C1 segment of cervical spinal cord (tissue), 14 donors: ENCODE measurements at regions not wholly inside any gene's neighbourhood (a gene's known extent, or its start where the extent isn't known, plus 50 kb on each side); places are given as distances from the start of the nearest gene placed in this dataset.
"Not testable (repeated sequence)": the region's sequence is repeated elsewhere in the genome, so short reads cannot be mapped to it uniquely, and the experiment has no call there.

ENCODE experiments used
- DNase-seq, 14 donors: peaks; one replicate each; lab custom pipeline; 2025; lab: John Stamatoyannopoulos, UW

- DNase-seq: no peak
These were observed 213.4 kb downstream of the TBX5 start for GRCh38 chr12:114192549-114192948.

GRCh38 chr12:114192013-114192412 lies 213.9 kb downstream of the TBX5 start:
- DNase-seq: no peak

DNA sequence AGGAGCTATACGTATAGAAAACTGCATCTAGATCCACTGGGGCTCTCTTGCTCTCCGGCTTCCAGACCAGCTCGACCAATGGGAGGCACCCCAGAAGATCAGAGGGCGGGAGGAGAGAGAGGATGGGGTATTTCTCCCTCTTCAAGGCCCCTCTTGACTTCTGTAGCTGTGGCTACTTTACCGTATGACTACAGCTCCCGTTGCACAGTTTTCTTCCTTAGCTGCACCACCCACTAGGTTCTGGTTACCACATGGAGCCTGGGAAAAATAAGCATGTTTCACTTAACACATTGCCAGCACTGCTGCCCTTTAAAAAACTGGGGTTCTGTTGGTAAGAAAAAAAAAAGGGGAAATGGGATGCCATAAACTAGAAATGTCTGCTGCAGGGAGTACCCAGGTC lies 214.4 kb downstream of the TBX5 start:
- DNase-seq: no peak

DNA sequence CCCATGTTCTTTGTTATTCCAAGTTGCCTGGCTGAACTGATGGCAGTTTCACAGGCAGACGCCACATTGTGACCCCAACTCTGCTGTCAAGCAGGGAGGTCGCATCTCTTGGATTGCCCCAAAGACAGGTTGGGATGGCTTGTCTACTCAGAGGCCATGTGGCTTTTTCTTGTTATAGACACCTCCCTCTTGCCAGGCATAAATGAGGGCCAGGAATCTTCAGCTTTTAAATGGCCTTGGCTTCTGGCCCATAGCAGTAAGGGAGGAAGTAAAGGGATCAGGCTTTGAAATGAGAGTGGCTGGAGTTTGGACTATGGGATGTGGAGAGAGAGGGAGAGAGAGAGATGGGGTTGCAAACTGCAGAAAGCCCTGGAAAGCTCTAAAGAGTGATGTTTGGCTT lies 215.0 kb downstream of the TBX5 start:
- DNase-seq: no peak

DNA sequence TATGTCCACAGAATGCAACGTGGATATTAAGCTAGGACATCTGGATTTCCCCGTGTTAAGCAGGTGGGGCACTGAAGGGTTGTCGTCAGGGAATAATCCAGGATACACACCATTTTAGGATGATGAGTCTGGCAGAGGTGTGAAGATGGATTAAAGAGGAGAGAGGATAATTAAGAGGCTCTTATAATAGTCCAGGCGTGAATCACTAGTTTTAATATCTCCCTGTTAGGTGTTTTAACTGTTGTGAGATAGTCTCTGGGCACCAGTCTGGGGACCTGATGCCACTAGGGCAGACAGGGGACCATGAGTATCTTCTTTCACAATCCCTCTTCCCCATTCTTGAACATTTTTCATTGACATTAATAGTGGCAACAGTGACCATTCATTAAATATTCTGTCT lies 216.7 kb downstream of the TBX5 start:
- no peak for DNase-seq

GRCh38 chr12:114186241-114187002 lies 219.5 kb downstream of the TBX5 start:
- peak in 12 of 14 donors; percentile 4 to 76 (median 54) for DNase-seq

DNA sequence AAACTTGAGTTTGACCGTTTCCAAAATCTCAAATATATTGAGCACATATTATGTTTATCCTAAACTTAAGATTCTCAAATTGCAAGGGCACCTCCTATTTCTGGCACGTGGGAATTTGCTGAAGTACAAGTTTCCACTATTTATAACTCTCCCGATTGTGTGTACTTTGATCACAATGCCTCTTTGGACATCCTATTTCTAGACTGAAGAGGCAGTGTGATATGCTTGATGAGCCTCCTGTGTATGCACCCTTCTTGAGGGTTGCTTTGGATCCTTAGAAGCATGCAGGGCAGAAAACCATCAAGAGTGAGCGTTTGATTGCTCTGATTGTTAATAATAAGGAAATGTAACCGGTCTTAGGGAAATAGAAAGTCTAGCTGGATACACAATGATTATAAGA lies 218.9 kb upstream of the RBM19 start:
- no peak for DNase-seq

DNA sequence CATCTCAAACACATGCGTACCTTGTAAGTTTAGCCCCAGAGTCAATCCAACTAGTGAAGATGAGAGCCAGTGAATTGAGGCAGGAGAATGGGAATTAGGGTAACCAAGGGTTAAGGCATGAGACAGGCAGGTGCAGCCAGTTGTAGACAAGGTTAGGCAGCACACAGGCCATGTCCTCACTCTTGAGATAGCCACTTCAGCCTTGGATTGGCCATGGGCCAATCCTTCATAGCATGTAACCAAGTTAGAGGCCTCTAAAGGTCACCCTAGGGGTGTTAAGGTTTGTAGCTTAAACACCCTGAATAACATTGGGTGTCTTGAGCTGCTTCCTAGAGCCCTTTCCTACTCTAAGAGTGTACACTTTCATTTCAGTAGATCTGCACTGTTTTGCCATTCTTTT lies 208.2 kb upstream of the RBM19 start:
- DNase-seq: no peak

DNA sequence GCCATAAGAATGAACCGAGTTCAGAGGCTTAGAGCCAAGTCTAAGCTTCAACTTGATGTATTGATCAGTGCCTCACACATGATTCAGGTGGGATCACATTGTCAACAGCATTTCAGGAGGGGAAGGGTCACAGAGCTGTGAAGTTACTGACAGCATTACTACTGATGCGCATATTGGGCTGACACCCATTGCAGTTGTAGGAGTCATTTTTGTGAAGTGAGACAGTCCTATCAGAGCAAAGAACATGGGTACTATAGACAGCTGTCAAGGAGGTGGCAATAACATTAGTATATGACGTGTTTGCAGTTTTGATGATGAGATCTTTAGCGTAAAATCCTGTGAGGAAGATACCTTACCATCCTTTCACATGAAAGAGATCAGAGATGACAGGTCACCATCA lies 206.0 kb upstream of the RBM19 start:
- no peak for DNase-seq

DNA sequence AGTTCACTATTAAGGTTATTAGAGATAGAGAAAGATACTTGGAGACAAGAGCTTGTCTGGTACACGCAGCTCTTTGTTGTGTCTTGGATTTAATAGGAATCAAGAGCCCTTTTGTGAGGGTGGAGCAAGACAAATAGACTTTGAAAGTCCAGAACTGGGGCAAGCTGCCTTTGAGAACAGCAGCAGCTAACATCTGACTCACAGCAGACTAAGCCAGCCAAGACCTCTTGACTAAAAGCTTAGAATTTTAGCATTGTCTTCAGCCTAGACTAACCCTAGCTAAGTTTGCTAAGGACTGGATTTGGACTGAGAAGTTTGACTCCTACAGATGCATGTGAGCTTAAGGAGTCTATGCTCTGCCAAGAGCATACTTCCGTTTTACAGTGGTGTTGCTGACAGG lies 201.9 kb upstream of the RBM19 start:
- no peak for DNase-seq

DNA sequence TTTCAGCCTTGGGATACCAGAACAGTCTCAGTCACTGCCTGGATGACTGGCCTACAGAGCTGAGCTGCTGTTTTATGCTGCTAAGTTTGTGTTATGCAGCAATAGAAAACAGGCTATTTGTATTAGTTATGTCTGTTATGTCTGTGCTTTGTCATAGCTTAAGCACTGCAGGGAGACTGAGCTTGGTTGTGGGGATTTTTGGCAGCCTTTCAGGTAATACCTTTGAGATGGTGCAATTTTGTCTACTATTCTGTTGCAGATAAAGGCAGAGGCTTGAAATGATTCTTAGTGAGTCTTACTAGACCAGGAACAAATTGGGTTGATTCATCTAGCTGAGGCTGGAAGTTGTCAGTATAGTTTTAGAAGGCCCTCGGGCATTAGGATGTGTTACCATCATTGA lies 201.3 kb upstream of the RBM19 start:
- no peak for DNase-seq

DNA sequence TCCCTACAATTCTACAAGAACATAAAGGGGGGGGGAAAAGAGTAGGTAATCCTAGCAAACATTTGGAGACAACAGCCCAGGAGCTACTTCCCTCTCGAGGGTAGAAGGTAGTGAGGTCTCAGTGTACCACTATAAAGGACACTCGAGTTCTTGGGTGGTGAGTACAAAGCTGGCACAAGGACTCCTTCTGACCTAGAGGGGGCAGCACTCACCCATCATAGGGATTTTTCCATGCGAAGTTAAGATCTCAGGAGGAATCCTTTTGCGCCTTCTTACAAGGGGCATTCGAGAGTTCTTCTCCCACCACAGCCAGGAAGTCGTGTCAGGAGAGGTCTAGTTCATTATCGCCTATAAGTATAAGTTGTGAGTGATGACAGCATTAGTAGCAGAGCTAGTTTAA lies 200.2 kb upstream of the RBM19 start:
- DNase-seq: peak in 8 of 14 donors; percentile 1 to 47 (median 16)

- DNase-seq: no peak
These were observed 199.8 kb upstream of the RBM19 start for GRCh38 chr12:114165921-114166320.

GRCh38 chr12:114164351-114164750 lies 198.2 kb upstream of the RBM19 start:
- no peak for DNase-seq

DNA sequence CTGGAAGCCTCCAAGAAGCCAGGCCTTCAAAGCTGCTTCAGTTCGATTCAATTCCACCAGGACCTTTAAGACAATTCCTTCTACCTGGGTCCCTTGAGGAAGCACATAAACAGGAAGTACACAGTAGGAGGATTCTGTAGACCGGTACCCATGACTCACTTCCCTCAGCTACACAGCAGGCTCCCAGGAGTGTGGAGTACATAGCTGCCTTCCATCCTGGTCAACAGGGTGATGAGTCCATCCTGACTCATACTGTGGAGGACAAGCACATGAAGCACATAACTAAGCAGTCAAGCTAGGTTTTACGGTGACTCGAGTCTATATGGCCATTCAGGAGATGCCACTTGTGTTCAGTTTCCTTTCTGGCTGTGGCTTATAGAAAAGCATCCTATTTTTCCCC lies 197.6 kb upstream of the RBM19 start:
- DNase-seq: no peak

DNA sequence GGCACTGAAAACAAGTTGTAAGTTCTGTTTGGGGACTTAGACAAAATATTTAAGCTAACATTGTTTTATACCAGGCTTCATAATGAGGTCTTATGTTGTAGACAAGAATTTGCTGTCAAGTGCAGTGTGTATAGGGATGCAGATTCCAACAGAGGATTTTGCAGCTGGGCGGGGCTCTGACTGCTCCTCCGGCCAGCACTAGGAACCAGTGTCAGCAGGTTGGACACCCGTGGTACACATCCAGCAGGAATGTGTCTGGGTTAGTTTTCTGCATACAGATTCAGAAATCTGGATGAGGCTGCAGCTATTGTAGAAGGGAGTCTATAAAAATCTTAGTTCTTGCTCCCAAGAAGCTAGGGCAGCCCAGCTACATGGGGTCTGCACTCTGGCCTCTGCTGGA lies 194.3 kb upstream of the RBM19 start:
- no peak for DNase-seq

GRCh38 chr12:114152890-114153289 lies 186.8 kb upstream of the RBM19 start:
- no peak for DNase-seq

DNA sequence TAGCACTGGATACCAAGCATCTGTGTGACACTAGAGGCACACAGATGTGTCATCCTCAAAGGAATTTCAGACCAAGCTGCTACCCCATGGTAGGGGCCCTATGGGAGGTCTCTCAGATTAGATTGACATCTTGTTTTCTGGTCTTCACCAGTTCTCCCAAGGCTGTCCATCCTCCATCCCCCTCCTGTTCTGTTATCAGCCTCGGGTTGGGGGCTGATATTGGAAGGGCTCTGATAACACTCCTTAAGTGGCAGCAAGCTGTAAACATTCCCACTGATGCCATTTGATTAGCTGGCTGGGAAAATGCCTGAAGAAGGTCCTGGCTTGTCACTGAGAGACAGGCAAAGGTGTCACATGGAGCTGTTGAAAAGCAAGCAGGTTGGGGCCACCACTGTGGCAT lies 185.9 kb upstream of the RBM19 start:
- no peak for DNase-seq

DNA sequence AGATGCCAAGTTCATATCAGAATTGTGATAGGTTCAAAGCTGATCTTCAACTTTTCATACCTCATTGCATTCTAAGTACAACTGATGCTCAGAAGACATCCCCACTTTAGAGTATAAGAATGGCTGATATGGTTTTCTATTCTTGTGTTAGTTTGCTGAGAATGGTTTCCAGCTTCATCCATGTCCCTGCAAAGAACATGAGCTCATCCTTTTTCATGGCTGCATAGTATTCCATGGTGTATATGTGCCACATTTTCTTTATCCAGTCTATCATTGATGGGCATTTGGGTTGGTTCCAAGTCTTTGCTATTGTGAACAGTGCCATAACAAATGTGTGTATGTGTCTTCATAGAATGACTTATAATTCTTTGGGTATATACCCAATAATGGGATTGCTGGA lies 184.5 kb upstream of the RBM19 start:
- not testable (repeated sequence) for DNase-seq

DNA sequence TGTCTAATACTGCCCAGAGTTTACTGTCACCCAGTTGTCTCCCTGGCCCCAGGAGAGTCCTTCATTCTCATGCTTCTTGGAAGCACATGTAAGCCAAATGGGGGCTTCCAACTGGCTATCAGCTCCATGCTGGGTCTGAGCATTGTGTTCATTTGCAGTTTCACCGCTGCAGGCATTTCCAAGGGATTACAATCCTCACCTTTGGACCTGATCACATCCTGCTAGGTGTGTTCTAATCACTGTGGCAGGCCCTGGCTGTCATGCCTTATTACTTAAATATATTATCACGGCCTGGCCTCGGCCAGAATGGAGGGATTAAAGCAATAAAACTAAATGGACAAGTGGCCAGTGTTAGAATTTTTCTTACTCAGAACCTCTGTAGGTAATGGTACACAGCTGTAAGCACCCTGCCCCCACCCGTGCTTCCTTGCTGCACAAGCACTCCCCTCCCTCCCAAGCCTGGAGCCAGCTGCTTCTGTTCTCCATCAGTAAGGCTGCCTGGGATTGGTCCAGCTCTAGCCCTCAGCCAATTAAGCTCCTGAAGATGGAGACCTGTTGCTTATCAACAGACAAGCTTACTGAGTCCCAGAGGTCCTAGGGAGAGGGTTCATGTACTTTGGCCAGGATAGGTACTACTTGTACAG lies 175.9 kb upstream of the RBM19 start:
- no peak for DNase-seq

GRCh38 chr12:114140576-114140975 lies 174.5 kb upstream of the RBM19 start:
- DNase-seq: no peak

DNA sequence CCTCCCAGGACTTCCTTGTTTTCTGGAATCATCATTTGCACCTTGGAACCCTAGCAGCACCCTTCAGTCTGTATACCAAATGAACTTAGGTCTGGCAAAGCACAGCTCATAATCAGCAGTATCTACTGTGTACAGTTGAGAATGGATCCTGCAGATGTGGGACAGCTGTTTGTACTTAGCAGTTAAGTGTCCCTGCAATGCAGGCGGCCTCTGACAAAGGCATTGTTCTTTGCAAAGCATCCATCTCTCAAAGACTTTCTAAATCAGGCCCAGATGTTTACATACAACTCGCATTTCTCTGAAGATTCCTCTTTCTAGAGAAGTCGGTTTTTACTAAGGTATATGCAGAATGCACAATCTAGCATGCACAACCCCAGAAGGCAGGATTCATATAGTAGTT lies 170.5 kb upstream of the RBM19 start:
- DNase-seq: no peak

DNA sequence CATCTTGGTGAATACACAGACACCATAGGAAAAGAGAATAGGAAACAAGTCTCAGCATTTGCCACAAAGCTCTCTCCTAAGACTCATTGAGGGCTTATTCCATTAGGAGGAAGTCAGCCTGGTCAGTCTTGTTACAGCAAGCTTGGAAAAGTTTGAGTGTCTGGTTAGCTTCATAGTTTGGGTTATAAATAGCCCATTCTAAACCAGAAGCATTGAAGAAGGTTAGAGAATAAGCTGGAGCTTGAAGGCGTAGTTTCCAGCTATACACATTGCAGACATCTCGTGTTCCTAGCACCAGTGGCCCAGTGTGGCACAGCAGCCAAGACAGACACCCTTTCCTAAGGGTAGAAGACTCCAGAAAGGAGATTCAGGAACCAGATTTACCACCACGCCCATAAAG lies 168.8 kb upstream of the RBM19 start:
- no peak for DNase-seq

GRCh38 chr12:114131824-114132223 lies 165.7 kb upstream of the RBM19 start:
- DNase-seq: no peak
